H9 (cell line): ENCODE measurements at regions not wholly inside any gene's neighbourhood (a gene's known extent, or its start where the extent isn't known, plus 50 kb on each side); places are given as distances from the start of the nearest gene placed in this dataset.

Experiments
- DNase-seq: peaks from one replicate; pipeline ENCODE4 v3.0.0-alpha.2; 2017
- H2AFZ ChIP-seq: one replicate; pipeline ENCODE4 v1.6.1; 2013; ENCODE audit warnings: mild to moderate bottlenecking, low read length, control low read depth, moderate library complexity
- H2AK5ac ChIP-seq: 2 replicates; pipeline ENCODE4 v1.6.1; 2013; ENCODE audit warnings: low read length, control low read depth, mixed read lengths; ENCODE audit not compliant: insufficient read length
- H2BK120ac ChIP-seq: one replicate; pipeline ENCODE4 v1.6.1; 2013; ENCODE audit warnings: low read depth, mild to moderate bottlenecking, low read length, control low read depth, inconsistent platforms; ENCODE audit not compliant: poor library complexity, severe bottlenecking
- H2BK12ac ChIP-seq: 2 replicates; pipeline ENCODE4 v1.6.1; 2013; ENCODE audit warnings: low read length, control low read depth, mixed read lengths, low read depth; ENCODE audit not compliant: insufficient read length
- H2BK15ac ChIP-seq: 2 replicates; pipeline ENCODE4 v1.6.1; 2013; ENCODE audit warnings: low read depth, low read length, control low read depth
- H2BK20ac ChIP-seq: one replicate; pipeline ENCODE4 v1.6.1; 2013; ENCODE audit warnings: low read depth, mild to moderate bottlenecking, low read length, control low read depth, inconsistent platforms; ENCODE audit not compliant: poor library complexity, severe bottlenecking
- H2BK5ac ChIP-seq: 2 replicates; pipeline ENCODE4 v1.6.1; 2013; ENCODE audit warnings: low read length, control low read depth, mixed read lengths; ENCODE audit not compliant: insufficient read length
- H3K14ac ChIP-seq: 2 replicates; pipeline ENCODE4 v1.6.1; 2013; ENCODE audit warnings: low read length, control low read depth; ENCODE audit not compliant: insufficient read depth
- H3K18ac ChIP-seq: 2 replicates; pipeline ENCODE4 v1.6.1; 2013; ENCODE audit warnings: low read depth, mild to moderate bottlenecking, mixed read lengths, low read length, control low read depth; ENCODE audit not compliant: insufficient read length
- H3K23ac ChIP-seq: 2 replicates; pipeline ENCODE4 v1.6.1; 2013; ENCODE audit warnings: low read length, control low read depth, mixed read lengths, low read depth; ENCODE audit not compliant: insufficient read length
- H3K23me2 ChIP-seq: 2 replicates; pipeline ENCODE4 v1.6.1; 2013; ENCODE audit warnings: low read depth, mild to moderate bottlenecking, mixed read lengths, low read length, control low read depth; ENCODE audit not compliant: insufficient read length, poor library complexity, severe bottlenecking
- H3K27ac ChIP-seq: 2 replicates; pipeline ENCODE4 v1.5.1; 2013; ENCODE audit warnings: low read length, control low read depth, mixed read lengths, low read depth; ENCODE audit not compliant: insufficient read length
- H3K27me3 ChIP-seq: 2 replicates; pipeline ENCODE4 v1.6.1; 2013; ENCODE audit warnings: low read length, control low read depth, inconsistent platforms; ENCODE audit not compliant: insufficient read depth
- H3K4ac ChIP-seq: 2 replicates; pipeline ENCODE4 v1.6.1; 2013; ENCODE audit warnings: low read depth, mild to moderate bottlenecking, control low read depth, inconsistent platforms, low read length, moderate library complexity
- H3K4me1 ChIP-seq: 2 replicates; pipeline ENCODE4 v1.6.1; 2013; ENCODE audit warnings: low read length, control low read depth, inconsistent platforms; ENCODE audit not compliant: insufficient read depth
- H3K4me2 ChIP-seq: 2 replicates; pipeline ENCODE4 v1.6.1; 2013; ENCODE audit warnings: low read length, control low read depth, mixed read lengths; ENCODE audit not compliant: insufficient read length, insufficient read depth
- H3K56ac ChIP-seq: 2 replicates; pipeline ENCODE4 v1.6.1; 2013; ENCODE audit warnings: low read depth, mild to moderate bottlenecking, mixed read lengths, low read length, control low read depth; ENCODE audit not compliant: insufficient read length
- H3K79me1 ChIP-seq: 2 replicates; pipeline ENCODE4 v1.6.1; 2013; ENCODE audit warnings: low read depth, mild to moderate bottlenecking, moderate library complexity, low read length, control low read depth, inconsistent platforms; ENCODE audit not compliant: insufficient read depth, poor library complexity, severe bottlenecking
- H3K79me2 ChIP-seq: 2 replicates; pipeline ENCODE4 v1.6.1; 2013; ENCODE audit warnings: low read length, control low read depth, inconsistent platforms; ENCODE audit not compliant: insufficient read depth
- H3K9ac ChIP-seq: 2 replicates; pipeline ENCODE4 v1.6.1; 2013; ENCODE audit warnings: low read length, control low read depth, mixed read lengths; ENCODE audit not compliant: insufficient read length; ENCODE audit errors: extremely low read depth
- H3K9me3 ChIP-seq: one replicate; pipeline ENCODE4 v1.6.1; 2013; ENCODE audit warnings: low read depth, low read length, inconsistent platforms; ENCODE audit not compliant: control insufficient read depth
- H3T11ph ChIP-seq: one replicate; pipeline ENCODE4 v1.6.1; 2013; ENCODE audit warnings: mild to moderate bottlenecking, low read length, control low read depth, inconsistent platforms
- H4K20me1 ChIP-seq: one replicate; pipeline ENCODE4 v1.6.1; 2013; ENCODE audit not compliant: control insufficient read depth, insufficient read length, insufficient read depth
- H4K5ac ChIP-seq: 2 replicates; pipeline ENCODE4 v1.6.1; 2013; ENCODE audit warnings: low read depth, mild to moderate bottlenecking, mixed read lengths, low read length, control low read depth; ENCODE audit not compliant: insufficient read length
- H4K8ac ChIP-seq: replicated peaks from 2 replicates; pipeline ENCODE4 v1.6.1; 2013; ENCODE audit warnings: low read length, control low read depth, mixed read lengths, low read depth; ENCODE audit not compliant: insufficient read length
- H4K91ac ChIP-seq: 2 replicates; pipeline ENCODE4 v1.6.1; 2013; ENCODE audit warnings: low read depth, mild to moderate bottlenecking, moderate library complexity, mixed read lengths, low read length, control low read depth; ENCODE audit not compliant: insufficient read length
- H3K27ac Mint-ChIP-seq, 3 experiments: 2 replicates in 2 of 3; 3 replicates in 1 of 3; pipeline ENCODE4 v1.8.0; 2020 to 2021; ENCODE audit warnings: mixed read lengths in 3 of 3, mild to moderate bottlenecking in 1 of 3, moderate library complexity in 1 of 3
- H3K27me3 Mint-ChIP-seq: 2 replicates; pipeline ENCODE4 v1.8.0; 2021; ENCODE audit warnings: low read depth, mild to moderate bottlenecking, moderate library complexity, mixed read lengths
- H3K36me3 Mint-ChIP-seq, 3 experiments: 2 replicates in 2 of 3; 3 replicates in 1 of 3; pipeline ENCODE4 v1.8.0; 2020 to 2021; ENCODE audit warnings: low read depth in 3 of 3, mixed read lengths in 3 of 3; ENCODE audit not compliant: insufficient read depth in 1 of 3
- H3K4me1 Mint-ChIP-seq, 2 experiments: 2 replicates each; pipeline ENCODE4 v1.8.0; 2020; ENCODE audit warnings: mixed read lengths in 2 of 2
- H3K4me3 Mint-ChIP-seq, 2 experiments: 2 replicates in 1 of 2; 3 replicates in 1 of 2; pipeline ENCODE4 v1.8.0; 2020 to 2021; ENCODE audit warnings: mild to moderate bottlenecking in 2 of 2, mixed read lengths in 2 of 2, moderate library complexity in 1 of 2
- H3K9me3 Mint-ChIP-seq, 2 experiments: 2 replicates in 1 of 2; 3 replicates in 1 of 2; pipeline ENCODE4 v1.8.0; 2020; ENCODE audit warnings: mild to moderate bottlenecking in 2 of 2, mixed read lengths in 2 of 2, moderate library complexity in 1 of 2
- WGBS: extraction: QIAGEN DNeasy Blood & Tissue Kit; methylation state at CpG from one replicate; pipeline ENCODE4 v1.1.7; 2013; ENCODE audit warnings: missing lambda C conversion rate, low lambda C conversion rate, mixed read lengths; ENCODE audit not compliant: insufficient read length; ENCODE audit errors: extremely low coverage; 5-methylcytosine and 5-hydroxymethylcytosine counted together
- TF ChIP-seq, protein P1 (sequence below): fragments of 200-600 bp; sonication (generic); conservative IDR thresholded peaks from 3 replicates; pipeline ENCODE4 v1.8.0; 2021; ENCODE audit warnings: antibody characterized with exemption, mild to moderate bottlenecking

DNA sequence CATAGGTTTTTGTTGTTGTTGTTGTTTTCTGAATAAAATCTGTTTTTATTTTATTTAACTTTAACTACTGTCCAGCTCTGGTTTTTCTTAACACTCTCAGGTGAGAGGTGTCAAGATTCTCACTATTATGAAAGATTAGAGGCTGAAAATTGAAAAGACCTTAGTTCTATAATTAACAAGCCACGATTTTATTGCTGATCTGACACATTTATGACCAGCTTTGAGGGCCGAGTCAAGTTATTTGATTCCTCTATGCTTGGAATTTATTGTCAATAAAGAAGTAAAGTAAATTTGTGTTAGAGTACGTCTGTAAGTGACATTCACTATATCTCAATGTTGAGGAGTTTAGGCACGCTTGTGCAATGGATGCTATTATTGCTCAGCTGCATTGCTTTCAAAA lies 808.8 kb downstream of the GALC start:
- Mint-ChIP-seq H3K4me1 (peaks cover 34 to 42% of the 10 kb centered on the region in 2 experiments), H3K27ac (no peak overlapping the region), H3K4me3 (no peak overlapping the region), H3K36me3 (no peaks in the 10 kb centered on the region), H3K9me3 (no peaks in the 10 kb centered on the region), H3K27me3 (peaks cover 52% of the 10 kb centered on the region)
- no peak overlapping the region for H2BK120ac ChIP-seq
- no peaks in the 10 kb centered on the region for H4K20me1 ChIP-seq
- no peak overlapping the region for H3T11ph ChIP-seq
- no CpG with 5 or more reads among the region's 4 CpGs for WGBS
- H4K5ac ChIP-seq, result no peak overlapping the region
- no peaks in the 10 kb centered on the region for H3K9me3 ChIP-seq
- H3K18ac ChIP-seq, result no peak overlapping the region
- H2AFZ ChIP-seq, result no peak overlapping the region
- H3K27me3 ChIP-seq, result no peaks in the 10 kb centered on the region
- no peak overlapping the region for H3K56ac ChIP-seq
- no peak overlapping the region for H3K9ac ChIP-seq
- no peak overlapping the region for H2AK5ac ChIP-seq
- H3K79me1 ChIP-seq, result no peaks in the 10 kb centered on the region
- no peak overlapping the region for H2BK12ac ChIP-seq
- peaks cover 5% of the 10 kb centered on the region; the same call in 1 of the 2 replicates for H3K4me1 ChIP-seq
- H2BK20ac ChIP-seq, result no peak overlapping the region
- H4K91ac ChIP-seq, result no peak overlapping the region
- TF ChIP-seq, protein P1, sequence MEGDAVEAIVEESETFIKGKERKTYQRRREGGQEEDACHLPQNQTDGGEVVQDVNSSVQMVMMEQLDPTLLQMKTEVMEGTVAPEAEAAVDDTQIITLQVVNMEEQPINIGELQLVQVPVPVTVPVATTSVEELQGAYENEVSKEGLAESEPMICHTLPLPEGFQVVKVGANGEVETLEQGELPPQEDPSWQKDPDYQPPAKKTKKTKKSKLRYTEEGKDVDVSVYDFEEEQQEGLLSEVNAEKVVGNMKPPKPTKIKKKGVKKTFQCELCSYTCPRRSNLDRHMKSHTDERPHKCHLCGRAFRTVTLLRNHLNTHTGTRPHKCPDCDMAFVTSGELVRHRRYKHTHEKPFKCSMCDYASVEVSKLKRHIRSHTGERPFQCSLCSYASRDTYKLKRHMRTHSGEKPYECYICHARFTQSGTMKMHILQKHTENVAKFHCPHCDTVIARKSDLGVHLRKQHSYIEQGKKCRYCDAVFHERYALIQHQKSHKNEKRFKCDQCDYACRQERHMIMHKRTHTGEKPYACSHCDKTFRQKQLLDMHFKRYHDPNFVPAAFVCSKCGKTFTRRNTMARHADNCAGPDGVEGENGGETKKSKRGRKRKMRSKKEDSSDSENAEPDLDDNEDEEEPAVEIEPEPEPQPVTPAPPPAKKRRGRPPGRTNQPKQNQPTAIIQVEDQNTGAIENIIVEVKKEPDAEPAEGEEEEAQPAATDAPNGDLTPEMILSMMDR, result no peak
- no peak overlapping the region for H3K14ac ChIP-seq
- H3K23ac ChIP-seq, result no peak overlapping the region
- H2BK15ac ChIP-seq, result no peak overlapping the region
- H3K27ac ChIP-seq, result no peak overlapping the region
- no peak overlapping the region for H3K4me2 ChIP-seq
- no peaks in the 10 kb centered on the region for H3K23me2 ChIP-seq
- H3K79me2 ChIP-seq, result no peaks in the 10 kb centered on the region
- H2BK5ac ChIP-seq, result no peak overlapping the region
- no peak overlapping the region for H3K4ac ChIP-seq
- no peak overlapping the region for H4K8ac ChIP-seq
- no peak for DNase-seq
